ENCODE measurements at regions not wholly inside any gene's neighbourhood (a gene's known extent, or its start where the extent isn't known, plus 50 kb on each side); places are given as distances from the start of the nearest gene placed in this dataset.

DNA sequence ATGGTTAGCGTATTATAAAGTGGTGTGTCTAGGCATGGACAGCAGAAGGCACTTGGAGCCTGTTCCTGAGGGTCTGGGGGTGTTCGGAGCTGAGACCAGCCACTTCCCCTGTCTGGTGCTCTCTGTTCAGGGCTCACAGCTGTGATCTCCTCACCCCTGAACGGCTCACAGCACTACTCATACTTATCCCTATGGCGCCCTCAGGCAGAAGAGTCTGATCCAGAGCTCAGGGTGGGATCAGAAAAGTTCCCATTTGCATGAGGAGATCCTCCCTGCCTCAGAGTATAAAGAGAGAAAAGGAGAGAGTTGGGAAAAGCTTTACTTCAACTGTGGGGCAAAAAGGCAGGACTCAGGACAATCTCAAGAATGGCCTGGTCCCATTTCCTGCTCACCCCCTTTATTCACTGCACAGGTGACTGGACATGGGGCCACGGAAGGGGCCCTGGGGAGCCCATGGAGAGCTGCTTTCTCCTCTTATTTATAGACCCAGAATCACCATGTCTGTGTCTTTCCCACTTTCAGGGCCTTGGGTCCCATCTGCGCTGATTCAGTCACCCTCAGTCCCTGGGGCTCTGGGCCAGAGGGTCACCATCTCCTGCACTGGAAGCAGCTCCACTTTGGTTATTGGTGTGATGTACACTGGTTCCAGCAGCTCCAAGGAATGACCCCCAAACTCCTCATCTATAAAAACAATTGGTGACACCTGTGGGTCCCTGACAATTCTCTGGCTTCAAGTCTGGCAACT, 97.0 kb upstream of the TOP3B start:
- TF ChIP-seq, protein P1, sequence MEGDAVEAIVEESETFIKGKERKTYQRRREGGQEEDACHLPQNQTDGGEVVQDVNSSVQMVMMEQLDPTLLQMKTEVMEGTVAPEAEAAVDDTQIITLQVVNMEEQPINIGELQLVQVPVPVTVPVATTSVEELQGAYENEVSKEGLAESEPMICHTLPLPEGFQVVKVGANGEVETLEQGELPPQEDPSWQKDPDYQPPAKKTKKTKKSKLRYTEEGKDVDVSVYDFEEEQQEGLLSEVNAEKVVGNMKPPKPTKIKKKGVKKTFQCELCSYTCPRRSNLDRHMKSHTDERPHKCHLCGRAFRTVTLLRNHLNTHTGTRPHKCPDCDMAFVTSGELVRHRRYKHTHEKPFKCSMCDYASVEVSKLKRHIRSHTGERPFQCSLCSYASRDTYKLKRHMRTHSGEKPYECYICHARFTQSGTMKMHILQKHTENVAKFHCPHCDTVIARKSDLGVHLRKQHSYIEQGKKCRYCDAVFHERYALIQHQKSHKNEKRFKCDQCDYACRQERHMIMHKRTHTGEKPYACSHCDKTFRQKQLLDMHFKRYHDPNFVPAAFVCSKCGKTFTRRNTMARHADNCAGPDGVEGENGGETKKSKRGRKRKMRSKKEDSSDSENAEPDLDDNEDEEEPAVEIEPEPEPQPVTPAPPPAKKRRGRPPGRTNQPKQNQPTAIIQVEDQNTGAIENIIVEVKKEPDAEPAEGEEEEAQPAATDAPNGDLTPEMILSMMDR (IDR thresholded peaks at IDR 0.05; ENCODE audit: borderline replicate concordance, insufficient read depth, low read depth, low read length), result no peak
- H3K4me3 ChIP-seq (ENCODE audit: low read depth, low read length), result no peak overlapping the region

DNA sequence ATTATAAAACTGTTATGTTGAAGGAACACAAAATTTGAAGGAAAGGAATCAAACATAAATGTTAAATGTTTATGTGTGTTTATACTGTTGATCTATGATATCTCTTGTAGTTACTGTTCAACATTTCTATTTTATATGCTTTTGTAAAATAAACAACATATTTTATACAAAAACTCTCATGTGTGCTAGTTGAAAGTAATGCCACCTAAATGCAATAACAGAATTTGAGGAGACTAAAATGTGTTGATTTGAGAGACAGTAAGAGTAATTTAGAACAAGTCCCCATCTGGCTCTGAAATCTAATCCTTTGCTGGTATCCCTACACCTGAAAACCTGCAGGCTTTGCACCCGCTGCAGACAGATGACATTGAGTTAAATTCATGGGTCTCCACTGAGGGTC, 95.7 kb upstream of the TOP3B start:
- TF ChIP-seq, protein P1 (IDR thresholded peaks at IDR 0.05; ENCODE audit: borderline replicate concordance, insufficient read depth, low read depth, low read length), result no peak
- no peak overlapping the region for H3K4me3 ChIP-seq (ENCODE audit: low read depth, low read length)

- TF ChIP-seq, protein P1 (IDR thresholded peaks at IDR 0.05; ENCODE audit: borderline replicate concordance, insufficient read depth, low read depth, low read length), result no peak
- no peak overlapping the region for H3K4me3 ChIP-seq (ENCODE audit: low read depth, low read length)
Measured at GRCh38 chr22:22076932-22077703, 94.5 kb upstream of the TOP3B start.

- TF ChIP-seq, protein P1 (IDR thresholded peaks at IDR 0.05; ENCODE audit: borderline replicate concordance, insufficient read depth, low read depth, low read length), result no peak
- no peak overlapping the region for H3K4me3 ChIP-seq (ENCODE audit: low read depth, low read length)
Measured at GRCh38 chr22:22076361-22076760, 93.8 kb upstream of the TOP3B start.

DNA sequence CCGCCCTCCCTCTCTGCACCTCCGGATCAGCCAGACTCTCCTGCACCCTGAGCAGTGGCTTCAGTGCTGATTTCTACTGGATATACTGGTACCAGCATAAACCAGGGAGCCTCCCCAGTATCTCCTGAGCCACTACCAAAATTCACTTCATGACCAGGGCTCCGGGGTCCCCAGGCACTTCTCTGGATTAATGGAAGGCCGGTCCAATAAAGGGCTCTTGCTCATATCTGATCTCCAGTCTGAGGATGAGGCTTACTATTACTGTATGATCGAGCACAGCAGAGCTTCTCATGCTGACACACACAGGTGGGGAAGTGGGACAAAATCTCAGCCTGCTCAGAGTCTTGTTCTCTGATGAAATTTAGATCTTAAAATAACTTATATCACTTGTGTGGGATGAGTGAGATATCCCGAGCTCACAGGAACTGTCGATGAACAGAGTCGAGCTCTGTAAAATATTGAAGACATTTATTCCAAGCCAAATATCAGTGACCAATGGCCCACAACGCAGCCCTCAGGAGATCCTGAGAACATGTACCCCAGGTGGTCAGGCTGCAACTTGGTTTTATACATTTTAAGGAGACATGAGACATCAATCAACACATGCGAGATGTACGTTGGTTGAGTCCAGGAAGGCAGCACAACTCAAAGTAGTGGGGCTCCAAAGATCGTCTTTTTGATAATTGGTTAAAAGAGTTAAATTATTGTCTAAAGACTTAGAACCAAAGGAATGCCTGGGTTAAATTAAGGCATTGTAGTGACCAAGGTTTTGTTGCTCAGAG, 93.0 kb upstream of the TOP3B start:
- TF ChIP-seq, protein P1 (IDR thresholded peaks at IDR 0.05; ENCODE audit: borderline replicate concordance, insufficient read depth, low read depth, low read length), result no peak
- H3K4me3 ChIP-seq (ENCODE audit: low read depth, low read length), result no peak overlapping the region

DNA sequence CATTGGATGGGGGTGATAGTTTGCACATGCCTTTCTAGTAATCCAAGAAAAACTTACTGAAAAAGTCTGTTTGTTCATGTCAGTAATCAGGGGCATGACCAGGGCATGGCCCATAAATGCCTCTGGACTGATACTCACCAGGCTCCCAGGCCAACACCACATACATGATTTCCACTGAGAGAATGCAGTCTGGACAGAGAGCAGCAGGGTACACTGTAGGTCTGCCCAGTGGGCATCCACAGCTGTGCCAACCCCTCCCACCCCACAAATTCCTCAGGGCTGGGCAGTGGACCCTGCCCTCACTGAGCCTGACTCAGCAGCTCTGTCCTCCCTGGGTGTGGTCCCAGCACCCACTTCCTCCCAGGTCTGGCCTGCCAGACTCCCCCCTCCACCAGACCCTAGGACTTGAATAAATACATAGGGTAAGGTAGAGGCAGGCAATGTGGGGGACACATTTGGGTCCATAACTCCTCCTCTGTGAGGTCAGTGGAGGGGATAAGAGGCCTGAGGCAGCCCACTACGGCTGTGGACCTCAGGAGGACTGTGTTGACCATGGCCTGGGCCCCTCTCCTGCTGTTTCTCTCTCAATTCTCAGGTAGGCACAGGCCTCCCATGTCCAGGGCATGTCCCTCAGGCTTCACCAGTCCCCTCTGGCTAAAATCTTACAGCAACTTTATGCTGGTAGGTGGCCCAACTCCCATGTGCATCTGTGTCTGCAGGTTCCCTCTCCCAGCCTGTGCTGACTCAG, 92.2 kb upstream of the TOP3B start:
- TF ChIP-seq, protein P1 (IDR thresholded peaks at IDR 0.05; ENCODE audit: borderline replicate concordance, insufficient read depth, low read depth, low read length), result no peak
- H3K4me3 ChIP-seq (ENCODE audit: low read depth, low read length), result no peak overlapping the region

All from GM12875 (cell line).